C4-2B (cell line): ENCODE measurements at regions not wholly inside any gene's neighbourhood (a gene's known extent, or its start where the extent isn't known, plus 50 kb on each side); places are given as distances from the start of the nearest gene placed in this dataset.

Source experiments
- H3K27ac ChIP-seq: fragments of 450-650 bp; 2 replicates; pipeline ENCODE4 v1.5.1; 2017
- CTCF ChIP-seq: fragments of 450-650 bp; conservative IDR thresholded peaks from 2 replicates; pipeline ENCODE4 v1.5.1; 2017; ENCODE audit warnings: mild to moderate bottlenecking
- ZFX ChIP-seq: fragments of 450-650 bp; IDR thresholded peaks from 2 replicates; pipeline ENCODE4 v1.6.1; 2017

- TF ChIP-seq CTCF (no peak), ZFX (no peak)
- H3K27ac ChIP-seq: no peak overlapping the region
Observed at GRCh38 chr11:21820176-21820575, 372.7 kb upstream of the ANO5 start.

GRCh38 chr11:21825127-21825526 lies 367.8 kb upstream of the ANO5 start:
- TF ChIP-seq ZFX (no peak), CTCF (no peak)
- H3K27ac ChIP-seq: no peak overlapping the region

DNA sequence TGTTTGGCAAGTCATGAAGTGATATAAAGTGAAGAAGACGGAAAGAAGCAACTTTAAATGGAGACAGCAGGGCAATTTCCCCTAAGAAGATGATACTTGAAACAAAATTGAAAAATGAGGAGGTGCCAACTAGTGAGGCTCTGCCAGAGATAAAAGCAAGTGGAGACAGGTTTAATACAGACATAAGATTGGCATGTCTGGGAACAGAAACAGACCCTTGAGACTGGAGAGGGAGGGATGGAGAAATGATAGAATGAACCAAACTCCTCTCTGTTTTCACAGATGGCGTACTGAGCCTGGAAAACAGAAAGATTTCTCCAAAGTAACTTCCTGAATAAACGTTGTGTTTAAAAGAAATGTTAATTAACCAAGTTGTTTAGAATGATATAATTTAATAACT lies 354.5 kb upstream of the ANO5 start:
- H3K27ac ChIP-seq: no peak overlapping the region

DNA sequence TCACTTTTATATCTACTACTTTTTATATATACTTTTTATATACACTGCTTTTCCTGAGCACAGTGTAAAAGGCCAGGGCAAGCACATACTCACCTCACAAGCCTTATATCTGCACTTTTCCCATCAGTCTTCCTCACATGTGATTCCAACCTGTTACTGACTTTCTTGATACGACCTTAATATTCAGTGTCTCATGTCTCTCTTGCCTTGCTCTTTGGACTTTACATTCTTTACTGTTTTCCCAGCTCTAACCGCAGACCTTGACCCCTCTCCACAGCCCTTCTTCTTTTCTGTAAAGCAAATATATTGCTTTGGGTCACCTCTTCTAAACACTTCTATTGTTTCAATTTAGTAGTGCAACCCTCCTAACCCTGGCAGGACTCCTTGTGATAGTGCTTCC lies 353.1 kb upstream of the ANO5 start:
- TF ChIP-seq CTCF: no peak
- TF ChIP-seq ZFX: no peak
- H3K27ac ChIP-seq: no peak overlapping the region

More for the DNA sequence above, 354.5 kb upstream of the ANO5 start:
- TF ChIP-seq ZFX (no peak), CTCF (no peak)

DNA sequence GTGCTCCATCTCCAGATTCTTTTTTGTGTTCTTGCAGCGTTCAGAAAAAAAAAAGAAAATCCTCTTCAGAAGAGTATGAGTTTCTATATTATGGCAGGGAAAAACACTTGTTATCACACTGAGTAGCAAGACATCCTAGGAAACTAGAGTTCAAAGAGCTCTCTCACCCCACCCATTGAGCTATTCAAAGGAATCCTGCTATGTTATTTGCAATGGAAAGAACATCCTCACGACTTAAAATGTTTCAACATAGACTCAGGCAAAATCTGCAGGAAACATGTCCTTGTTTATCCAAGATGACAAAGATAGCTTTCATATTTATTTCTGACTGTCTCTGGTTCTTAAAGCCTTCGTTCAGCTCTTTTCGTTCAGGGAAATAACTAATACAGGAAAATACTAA lies 331.6 kb upstream of the ANO5 start:
- TF ChIP-seq CTCF: no peak
- no peak for TF ChIP-seq ZFX
- H3K27ac ChIP-seq: no peak overlapping the region

GRCh38 chr11:21865541-21865940 lies 327.3 kb upstream of the ANO5 start:
- H3K27ac ChIP-seq: no peak overlapping the region
- TF ChIP-seq CTCF (no peak), ZFX (no peak)

DNA sequence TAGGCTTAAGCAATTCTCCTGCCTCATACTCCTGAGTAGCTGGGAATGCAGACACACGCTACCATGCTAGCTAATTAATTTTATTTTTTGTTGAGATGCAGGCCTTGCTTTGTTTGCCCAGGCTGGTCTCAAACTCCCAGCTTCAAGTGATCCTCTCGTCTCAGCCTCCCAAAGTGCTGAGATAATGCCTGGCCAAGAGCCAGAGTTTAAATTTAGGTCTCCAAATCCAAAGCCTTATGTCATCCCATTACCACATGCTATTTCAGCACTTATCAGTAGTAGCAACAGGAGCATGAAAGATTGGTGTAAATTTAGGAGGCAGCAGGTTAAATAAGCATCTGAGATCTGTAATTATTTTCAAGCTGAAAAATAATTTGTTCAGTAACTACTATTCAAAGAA lies 326.1 kb upstream of the ANO5 start:
- H3K27ac ChIP-seq: no peak overlapping the region
- TF ChIP-seq ZFX (no peak), CTCF (no peak)
